ENCODE measurements at regions not wholly inside any gene's neighbourhood (a gene's known extent, or its start where the extent isn't known, plus 50 kb on each side); places are given as distances from the start of the nearest gene placed in this dataset.

GRCh38 chr5:44443172-44443571 is 54.0 kb upstream of the FGF10 start:
- Histone ChIP-seq H3K9me3 (ENCODE audit: control insufficient read depth in 2 of 2, low read length in 2 of 2) (no peaks in the 10 kb centered on the region), H3K27me3 (ENCODE audit: control insufficient read depth, insufficient read depth, low read length) (no peaks in the 10 kb centered on the region), H3K36me3 (ENCODE audit: control insufficient read depth, insufficient read depth, low read length) (no peaks in the 10 kb centered on the region), H3K4me1 (ENCODE audit: control insufficient read depth, insufficient read depth, low read length, poor library complexity, severe bottlenecking) (no peaks in the 10 kb centered on the region), H3K4me3 (ENCODE audit: low read depth, low read length) (no peak overlapping the region), H3K27ac (ENCODE audit: insufficient read depth, low read length, poor library complexity, severe bottlenecking) (no peak overlapping the region)
- Mint-ChIP-seq H3K27me3 (no peaks in the 10 kb centered on the region), H3K27ac (no peak overlapping the region), H3K4me1 (no peaks in the 10 kb centered on the region), H3K9me3 (peaks cover 0 to 5% (median 0%) of the 10 kb centered on the region in 7 donors), H3K36me3 (no peaks in the 10 kb centered on the region), H3K4me3 (no peak overlapping the region)
- DNase-seq (no peak), ATAC-seq (ENCODE audit: low read depth in 2 of 2) (no peak)

- Mint-ChIP-seq H3K36me3 (no peaks in the 10 kb centered on the region), H3K27me3 (no peaks in the 10 kb centered on the region), H3K4me1 (no peaks in the 10 kb centered on the region), H3K4me3 (no peak overlapping the region), H3K9me3 (peaks cover 0 to 5% (median 2%) of the 10 kb centered on the region in 7 donors), H3K27ac (no peak overlapping the region)
- Histone ChIP-seq H3K36me3 (ENCODE audit: control insufficient read depth, insufficient read depth, low read length) (no peaks in the 10 kb centered on the region), H3K4me3 (ENCODE audit: low read depth, low read length) (no peak overlapping the region), H3K27me3 (ENCODE audit: control insufficient read depth, insufficient read depth, low read length) (no peaks in the 10 kb centered on the region), H3K4me1 (ENCODE audit: control insufficient read depth, insufficient read depth, low read length, poor library complexity, severe bottlenecking) (no peaks in the 10 kb centered on the region), H3K27ac (ENCODE audit: insufficient read depth, low read length, poor library complexity, severe bottlenecking) (no peak overlapping the region), H3K9me3 (ENCODE audit: control insufficient read depth in 2 of 2, low read length in 2 of 2) (no peaks in the 10 kb centered on the region)
- DNase-seq (no peak), ATAC-seq (ENCODE audit: low read depth in 2 of 2) (no peak)
Measured at GRCh38 chr5:44441460-44441859, 52.2 kb upstream of the FGF10 start.

- Mint-ChIP-seq H3K27me3 (no peaks in the 10 kb centered on the region), H3K4me3 (peak overlapping the region in 1 of 4 donors; percentile 34), H3K36me3 (no peaks in the 10 kb centered on the region), H3K27ac (no peak overlapping the region), H3K9me3 (peaks cover 0 to 3% (median 2%) of the 10 kb centered on the region in 7 donors), H3K4me1 (no peaks in the 10 kb centered on the region)
- Histone ChIP-seq H3K27ac (ENCODE audit: insufficient read depth, low read length, poor library complexity, severe bottlenecking) (no peak overlapping the region), H3K36me3 (ENCODE audit: control insufficient read depth, insufficient read depth, low read length) (no peaks in the 10 kb centered on the region), H3K27me3 (ENCODE audit: control insufficient read depth, insufficient read depth, low read length) (no peaks in the 10 kb centered on the region), H3K4me1 (ENCODE audit: control insufficient read depth, insufficient read depth, low read length, poor library complexity, severe bottlenecking) (no peaks in the 10 kb centered on the region), H3K9me3 (ENCODE audit: control insufficient read depth in 2 of 2, low read length in 2 of 2) (no peaks in the 10 kb centered on the region), H3K4me3 (ENCODE audit: low read depth, low read length) (no peak overlapping the region)
- ATAC-seq (ENCODE audit: low read depth in 2 of 2) (no peak), DNase-seq (no peak)
Measured at GRCh38 chr5:44440186-44440585, 51.0 kb upstream of the FGF10 start.

Measured in CD4-positive, CD25-positive, alpha-beta regulatory T cell (primary cell).